H1 (cell line): ENCODE measurements at regions not wholly inside any gene's neighbourhood (a gene's known extent, or its start where the extent isn't known, plus 50 kb on each side); places are given as distances from the start of the nearest gene placed in this dataset.

Experiments
- CTCF ChIA-PET: fragments of 300-600 bp; sonication (Branson Sonifier 250); formaldehyde crosslinking; loops from one replicate; lab custom pipeline; 2021; ENCODE audit not compliant: partially characterized antibody; lab: Charles Lee
- POLR2A ChIA-PET: fragments of 300-600 bp; sonication (Branson Sonifier 250); formaldehyde crosslinking; loops from one replicate; lab custom pipeline; 2021; ENCODE audit warnings: inconsistent platforms; ENCODE audit not compliant: partially characterized antibody; lab: Charles Lee
- DNase-seq, 2 experiments: peaks; one replicate each; pipeline versions ENCODE4 v3.0.0 to v3.0.0-alpha.2; 2010 to 2022; ENCODE audit warnings: low spot score in 2 of 2, low read depth in 1 of 2, mixed read lengths in 1 of 2
- FAIRE-seq: peaks from 2 replicates; lab custom pipeline; 2011; peaks lifted over from hg19 to GRCh38; lab: Jason Lieb, UNC
- H2AFZ ChIP-seq: 2 replicates; pipeline ENCODE4 v1.8.1; 2012; ENCODE audit warnings: low read length, inconsistent platforms
- H2AK5ac ChIP-seq: 2 replicates; pipeline ENCODE4 v1.6.1; 2013; ENCODE audit warnings: low read depth, low read length
- H2BK120ac ChIP-seq: replicated peaks from 2 replicates; pipeline ENCODE3; 2013; ENCODE audit warnings: low read depth, low read length, inconsistent platforms
- H2BK12ac ChIP-seq: 2 replicates; pipeline ENCODE4 v1.6.1; 2013; ENCODE audit warnings: low read depth, low read length
- H2BK15ac ChIP-seq: 2 replicates; pipeline ENCODE4 v1.6.1; 2013; ENCODE audit warnings: low read length
- H2BK20ac ChIP-seq: 2 replicates; pipeline ENCODE4 v1.6.1; 2013; ENCODE audit warnings: low read length
- H2BK5ac ChIP-seq: 2 replicates; pipeline ENCODE4 v1.6.1; 2013; ENCODE audit warnings: low read depth, low read length
- H3K14ac ChIP-seq: 2 replicates; pipeline ENCODE4 v1.6.1; 2013; ENCODE audit warnings: inconsistent platforms; ENCODE audit not compliant: insufficient read length
- H3K18ac ChIP-seq: 2 replicates; pipeline ENCODE4 v1.6.1; 2013; ENCODE audit warnings: low read length; ENCODE audit errors: extremely low read depth
- H3K23ac ChIP-seq: 2 replicates; pipeline ENCODE4 v1.6.1; 2013; ENCODE audit warnings: inconsistent platforms; ENCODE audit not compliant: insufficient read length
- H3K23me2 ChIP-seq: 2 replicates; pipeline ENCODE4 v1.6.1; 2013; ENCODE audit warnings: low read depth, low read length
- H3K27ac ChIP-seq: 2 replicates; pipeline ENCODE4 v1.6.1; 2011; ENCODE audit warnings: low read depth, low read length, inconsistent platforms
- H3K27me3 ChIP-seq, 4 experiments: replicated peaks in 1 of 4; 1 replicate in 1 of 4; 2 replicates in 3 of 4; pipeline versions ENCODE4 v1.6.1 to v1.8.1; 2011 to 2013; ENCODE audit warnings: low read length in 3 of 4, mild to moderate bottlenecking in 3 of 4, inconsistent platforms in 2 of 4, mixed read lengths in 2 of 4, moderate library complexity in 1 of 4; ENCODE audit not compliant: control insufficient read depth in 3 of 4, insufficient read depth in 3 of 4; ENCODE audit errors: extremely low read depth in 1 of 4
- H3K36me3 ChIP-seq, 4 experiments: 2 replicates each; pipeline versions ENCODE4 v1.6.1 to v1.8.1; 2011 to 2013; ENCODE audit warnings: mild to moderate bottlenecking in 4 of 4, low read length in 3 of 4, moderate library complexity in 2 of 4, control low read depth in 1 of 4, inconsistent platforms in 1 of 4; ENCODE audit not compliant: insufficient read depth in 4 of 4, control insufficient read depth in 2 of 4
- H3K4ac ChIP-seq: replicated peaks from 2 replicates; pipeline ENCODE3; 2013; ENCODE audit warnings: low read length, low read depth, mixed read lengths, inconsistent platforms; ENCODE audit not compliant: insufficient read length
- H3K4me1 ChIP-seq, 4 experiments: replicated peaks in 1 of 4; 1 replicate in 1 of 4; 2 replicates in 3 of 4; pipeline versions ENCODE4 v1.6.1 to v1.8.1; 2011 to 2013; ENCODE audit warnings: low read length in 3 of 4, inconsistent platforms in 2 of 4, mixed read lengths in 1 of 4; ENCODE audit not compliant: insufficient read depth in 4 of 4, control insufficient read depth in 3 of 4
- H3K4me2 ChIP-seq, 2 experiments: 2 replicates each; pipeline versions ENCODE4 v1.6.1 to v1.8.1; 2011 to 2013; ENCODE audit warnings: low read depth in 2 of 2, low read length in 2 of 2, control low read depth in 1 of 2, inconsistent platforms in 1 of 2, mild to moderate bottlenecking in 1 of 2; ENCODE audit not compliant: insufficient read depth in 1 of 2
- H3K4me3 ChIP-seq, 4 experiments: fragments of 200-600, 300-600 bp in 1 of 4; sonication (generic), shearing (Covaris generic), sonication (Bioruptor Twin) in 1 of 4; 2 replicates each; pipeline versions ENCODE4 v1.5.1 to v1.8.1; 2011 to 2016; ENCODE audit warnings: low read length in 4 of 4, low read depth in 3 of 4, control low read depth in 2 of 4, inconsistent platforms in 2 of 4, mild to moderate bottlenecking in 2 of 4, mixed read lengths in 1 of 4, moderate library complexity in 1 of 4; ENCODE audit not compliant: insufficient read depth in 2 of 4; ENCODE audit errors: extremely low read depth in 1 of 4
- H3K56ac ChIP-seq: replicated peaks from 2 replicates; pipeline ENCODE3; 2013; ENCODE audit warnings: low read depth, mild to moderate bottlenecking, mixed read lengths, low read length, inconsistent platforms; ENCODE audit not compliant: insufficient read length
- H3K79me1 ChIP-seq: 2 replicates; pipeline ENCODE4 v1.6.1; 2013; ENCODE audit warnings: low read depth, low read length, control low read depth
- H3K79me2 ChIP-seq, 2 experiments: 2 replicates each; pipeline versions ENCODE4 v1.6.1 to v1.8.1; 2012 to 2013; ENCODE audit warnings: low read length in 2 of 2, mild to moderate bottlenecking in 2 of 2, inconsistent platforms in 1 of 2; ENCODE audit not compliant: insufficient read depth in 2 of 2, control insufficient read depth in 1 of 2
- H3K9ac ChIP-seq, 4 experiments: replicated peaks in 1 of 4; 1 replicate in 1 of 4; 2 replicates in 3 of 4; pipeline versions ENCODE4 v1.6.1 to v1.8.1; 2011 to 2013; ENCODE audit warnings: low read depth in 3 of 4, low read length in 3 of 4, control low read depth in 2 of 4, mild to moderate bottlenecking in 2 of 4, moderate library complexity in 2 of 4, inconsistent platforms in 1 of 4; ENCODE audit errors: extremely low read depth in 1 of 4
- H3K9me3 ChIP-seq, 2 experiments: 2 replicates each; pipeline versions ENCODE4 v1.6.1 to v1.8.1; 2012 to 2013; ENCODE audit warnings: mild to moderate bottlenecking in 2 of 2, moderate library complexity in 2 of 2, control low read depth in 1 of 2, inconsistent platforms in 1 of 2, low read depth in 1 of 2, low read length in 1 of 2, mixed read lengths in 1 of 2; ENCODE audit not compliant: insufficient read depth in 2 of 2
- H4K20me1 ChIP-seq, 2 experiments: replicated peaks in 1 of 2; 2 replicates each; pipeline versions ENCODE3 to v1.8.1; 2011 to 2013; ENCODE audit warnings: inconsistent platforms in 2 of 2, low read length in 2 of 2, mild to moderate bottlenecking in 1 of 2; ENCODE audit not compliant: insufficient read depth in 2 of 2, control insufficient read depth in 1 of 2
- H4K5ac ChIP-seq: 2 replicates; pipeline ENCODE4 v1.6.1; 2013; ENCODE audit warnings: low read length, low read depth, mixed read lengths, inconsistent platforms; ENCODE audit not compliant: insufficient read length
- H4K8ac ChIP-seq: 2 replicates; pipeline ENCODE4 v1.8.0; 2013; ENCODE audit warnings: mild to moderate bottlenecking, moderate library complexity, low read length, inconsistent platforms; ENCODE audit not compliant: insufficient read depth; ENCODE audit errors: extremely low read depth
- H4K91ac ChIP-seq: replicated peaks from 2 replicates; pipeline ENCODE3; 2013; ENCODE audit warnings: low read length, mixed read lengths, inconsistent platforms; ENCODE audit not compliant: insufficient read length
- BCL11A ChIP-seq, 2 experiments: IDR thresholded peaks; one replicate each; pipeline ENCODE4 v1.6.1; 2011; ENCODE audit warnings: low read depth in 2 of 2, low read length in 2 of 2, mild to moderate bottlenecking in 2 of 2
- EGR1 ChIP-seq: IDR thresholded peaks from 2 replicates; pipeline ENCODE4 v1.6.1; 2011; ENCODE audit warnings: low read depth, low read length, borderline replicate concordance
- NRF1 ChIP-seq: IDR thresholded peaks from 2 replicates; pipeline ENCODE4 v1.6.1; 2011; ENCODE audit warnings: mild to moderate bottlenecking, low read depth, low read length, improper control_type of control experiment
- RAD21 ChIP-seq, 2 experiments: IDR thresholded peaks in 1 of 2; conservative IDR thresholded peaks in 1 of 2; 2 replicates each; pipeline ENCODE4 v1.6.1; 2011; ENCODE audit warnings: low read depth in 2 of 2, low read length in 2 of 2, improper control_type of control experiment in 1 of 2, inconsistent platforms in 1 of 2, mild to moderate bottlenecking in 1 of 2, moderate library complexity in 1 of 2
- RBBP5 ChIP-seq: IDR thresholded peaks from 2 replicates; pipeline ENCODE4 v1.7.1; 2012; ENCODE audit warnings: low read depth, mild to moderate bottlenecking, inconsistent platforms, low read length, moderate library complexity, borderline replicate concordance
- SAP30 ChIP-seq: fragments of 300-600 bp; sonication (generic); IDR thresholded peaks from 2 replicates; pipeline ENCODE4 v1.7.1; 2012; ENCODE audit warnings: low read length, moderate library complexity, mild to moderate bottlenecking, inconsistent platforms; ENCODE audit not compliant: insufficient read depth, insufficient replicate concordance
- SP4 ChIP-seq: IDR thresholded peaks from 2 replicates; pipeline ENCODE4 v1.6.1; 2012; ENCODE audit warnings: low read length, inconsistent platforms
- YY1 ChIP-seq: IDR thresholded peaks from 2 replicates; pipeline ENCODE4 v1.6.1; 2011; ENCODE audit warnings: low read depth, mild to moderate bottlenecking, low read length
- WGBS, 2 experiments: shearing (Covaris generic) in 1 of 2; methylation state at CpG; one replicate each; pipeline versions ENCODE4 v1.1.6 to v1.1.7; 2013 to 2015; ENCODE audit warnings: low lambda C conversion rate in 2 of 2, mixed read lengths in 2 of 2, inconsistent platforms in 1 of 2, low coverage in 1 of 2, missing lambda C conversion rate in 1 of 2; ENCODE audit not compliant: insufficient replicate concordance in 2 of 2, insufficient coverage in 1 of 2, insufficient read length in 1 of 2; ENCODE audit errors: extremely low coverage in 1 of 2, missing lambda C conversion rate in 1 of 2; 5-methylcytosine and 5-hydroxymethylcytosine counted together
- TF ChIP-seq, protein P1 (sequence below): IDR thresholded peaks from 2 replicates; pipeline ENCODE4 v1.6.1; 2011; ENCODE audit warnings: low read depth, mild to moderate bottlenecking, low read length; ENCODE audit not compliant: insufficient read depth

- Histone ChIP-seq H3K23ac (no peak overlapping the region), H3K18ac (no peak overlapping the region), H3K23me2 (no peaks in the 10 kb centered on the region), H3K9me3 (no peaks in the 10 kb centered on the region), H3K56ac (no peak overlapping the region), H4K5ac (no peak overlapping the region), H3K79me2 (no peaks in the 10 kb centered on the region), H3K79me1 (no peaks in the 10 kb centered on the region), H4K20me1 (no peaks in the 10 kb centered on the region), H4K8ac (no peak overlapping the region), H2BK15ac (no peak overlapping the region), H2BK12ac (no peak overlapping the region), H3K27me3 (no peaks in the 10 kb centered on the region), H3K4ac (no peak overlapping the region), H4K91ac (no peak overlapping the region), H3K4me2 (no peak overlapping the region), H3K4me1 (no peaks in the 10 kb centered on the region), H3K9ac (no peak overlapping the region), H2BK5ac (no peak overlapping the region), H3K36me3 (no peaks in the 10 kb centered on the region), H3K4me3 (no peak overlapping the region), H3K14ac (no peak overlapping the region), H3K27ac (no peak overlapping the region), H2AK5ac (no peak overlapping the region), H2BK20ac (no peak overlapping the region), H2BK120ac (no peak overlapping the region), H2AFZ (no peak overlapping the region)
- FAIRE-seq, result no peak
- ChIA-PET POLR2A (no interaction called here), CTCF (interaction anchor here (0.6 kb wide), 1 partner anchor 639 kb away, joined by 3 read pairs; no protein-coding TSS in a partner anchor)
- DNase-seq, result no peak
- WGBS, 2 experiments, result 87% methylated on average over 3 of the region's 3 CpGs; no CpG with 5 or more reads in 1 of the 2 experiments
- TF ChIP-seq, protein P1, sequence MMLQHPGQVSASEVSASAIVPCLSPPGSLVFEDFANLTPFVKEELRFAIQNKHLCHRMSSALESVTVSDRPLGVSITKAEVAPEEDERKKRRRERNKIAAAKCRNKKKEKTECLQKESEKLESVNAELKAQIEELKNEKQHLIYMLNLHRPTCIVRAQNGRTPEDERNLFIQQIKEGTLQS, result no peak
- TF ChIP-seq RBBP5 (no peak), EGR1 (no peak), BCL11A (IDR thresholded peaks at IDR 0.05; ENCODE audit: low read depth in 2 of 2, low read length in 2 of 2) (no peak), SP4 (no peak), YY1 (no peak), SAP30 (no peak), RAD21 (IDR thresholded peaks at IDR 0.05 in 1 of 2, conservative IDR thresholded peaks at IDR 0.05 in 1 of 2; ENCODE audit: low read depth in 2 of 2, low read length in 2 of 2) (no peak), NRF1 (no peak)
These were observed 230.5 kb downstream of the ETAA1 start for GRCh38 chr2:67627456-67628207.
